DMS53 treated with DMSO at 0.1 percent for 48 hours (cell line): ENCODE measurements at regions not wholly inside any gene's neighbourhood (a gene's known extent, or its start where the extent isn't known, plus 50 kb on each side); places are given as distances from the start of the nearest gene placed in this dataset.
"Not testable (repeated sequence)": the region's sequence is repeated elsewhere in the genome, so short reads cannot be mapped to it uniquely, and the experiment has no call there.

Source experiments
- DNase-seq: peaks from one replicate; lab custom pipeline; 2025; ENCODE audit not compliant: unreplicated experiment; lab: John Stamatoyannopoulos, UW

DNA sequence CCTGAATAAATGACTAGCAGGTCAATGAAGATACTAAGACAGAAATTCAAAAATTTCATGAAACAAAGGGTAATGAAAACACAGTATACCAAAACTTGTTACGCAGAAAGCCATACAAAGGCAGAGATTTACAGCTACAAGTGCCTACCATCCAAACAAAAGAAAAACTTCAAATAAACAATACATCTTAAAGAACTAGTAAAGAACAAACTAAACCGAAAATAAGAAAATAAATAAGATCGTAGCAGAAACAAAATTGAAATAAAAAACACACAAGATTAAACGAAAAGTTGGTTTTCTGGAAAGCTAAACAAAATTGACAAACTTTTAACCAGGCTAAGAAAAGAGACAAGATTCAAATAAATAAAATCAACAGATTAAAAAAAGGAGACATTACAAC is 51.5 kb downstream of the VPREB1 start:
- DNase-seq = not testable (repeated sequence)

DNA sequence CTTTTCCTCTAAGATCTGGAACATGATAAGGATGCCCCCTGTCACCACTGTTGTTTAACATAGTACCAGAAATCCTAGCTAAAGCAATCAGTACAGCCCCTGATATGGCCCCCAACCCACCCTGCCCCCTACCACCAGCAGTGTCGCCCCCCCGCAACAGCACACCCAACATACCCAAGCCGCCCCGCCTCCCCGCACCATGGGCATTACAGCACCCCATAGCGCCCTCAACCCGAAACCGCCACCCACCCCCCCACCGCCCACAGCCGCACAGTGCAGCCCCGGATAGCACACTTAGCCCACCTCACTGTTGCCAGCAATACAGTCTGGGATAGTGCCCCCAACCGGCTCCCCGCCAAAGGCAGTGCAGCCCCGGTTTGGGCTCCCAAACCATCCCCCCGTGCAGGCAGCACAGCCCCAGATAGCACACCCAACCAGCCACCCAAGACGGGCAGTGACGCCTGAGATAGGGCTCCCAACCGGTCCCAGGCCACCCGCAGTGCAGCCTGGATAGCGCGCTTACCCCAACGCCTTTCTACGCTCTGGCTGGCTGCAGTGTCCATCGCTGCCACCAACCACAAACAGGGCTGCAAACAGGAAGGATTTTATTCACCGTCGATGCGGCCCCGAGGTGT is 52.7 kb downstream of the VPREB1 start:
- DNase-seq = not testable (repeated sequence)

DNA sequence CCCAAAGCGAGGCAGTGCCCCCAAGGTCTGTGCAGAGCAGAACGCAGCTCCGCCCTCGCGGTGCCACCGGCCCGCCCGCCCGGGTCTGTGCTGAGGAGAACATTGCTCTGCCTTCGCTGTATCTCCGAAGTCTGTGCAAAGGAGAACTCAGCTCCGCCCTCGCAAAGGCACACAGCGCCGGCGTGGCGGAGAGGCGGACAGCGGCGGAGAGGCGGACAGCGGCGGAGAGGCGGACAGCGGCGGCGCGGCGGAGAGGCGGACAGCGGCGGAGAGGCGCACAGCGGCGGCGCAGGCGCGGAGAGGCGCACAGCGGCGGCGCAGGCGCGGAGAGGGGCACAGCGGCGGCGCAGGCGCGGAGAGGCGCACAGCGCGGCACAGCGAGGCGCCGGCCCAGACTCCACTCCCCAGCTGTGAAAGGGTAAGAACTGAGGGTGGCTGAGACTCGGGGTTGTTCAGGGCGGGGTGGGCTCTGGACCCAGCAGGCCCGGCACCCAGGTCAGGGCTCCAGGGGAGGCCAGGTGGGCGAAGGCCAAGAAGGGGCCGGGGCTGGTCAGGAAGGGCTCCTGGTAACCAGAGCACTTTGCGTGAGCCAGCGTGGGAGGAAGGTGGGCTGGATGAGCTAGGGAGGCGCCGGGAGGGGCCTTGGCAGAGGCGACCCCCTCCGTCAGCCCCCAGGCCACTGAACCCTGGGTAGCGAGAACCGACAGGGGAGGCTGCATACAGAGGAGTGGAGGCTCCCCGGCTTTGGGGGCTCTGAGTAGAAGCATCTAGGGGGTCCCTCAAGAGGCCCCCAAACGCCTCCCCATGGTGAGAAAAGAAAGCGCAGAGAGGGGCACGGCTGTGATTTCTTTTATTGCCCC is 53.4 kb downstream of the VPREB1 start:
- not testable (repeated sequence) for DNase-seq

DNA sequence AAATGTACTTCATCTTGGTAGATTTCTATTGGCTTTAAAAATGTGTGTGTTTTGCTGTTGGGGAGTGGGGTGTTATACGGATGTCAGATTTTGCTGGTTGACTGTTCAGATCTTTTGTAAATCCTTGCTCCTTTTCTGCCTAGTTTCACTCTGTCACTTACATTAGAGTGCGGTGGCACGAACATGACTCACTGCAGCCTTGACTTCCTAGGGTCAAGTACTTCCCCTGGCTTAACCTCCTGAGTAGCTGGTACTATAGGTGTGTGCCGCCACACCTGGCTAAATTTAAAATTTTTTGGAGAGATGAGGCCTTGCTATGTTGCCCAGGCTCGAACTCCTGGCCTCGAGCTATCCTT is 54.0 kb downstream of the VPREB1 start:
- DNase-seq = not testable (repeated sequence)

DNA sequence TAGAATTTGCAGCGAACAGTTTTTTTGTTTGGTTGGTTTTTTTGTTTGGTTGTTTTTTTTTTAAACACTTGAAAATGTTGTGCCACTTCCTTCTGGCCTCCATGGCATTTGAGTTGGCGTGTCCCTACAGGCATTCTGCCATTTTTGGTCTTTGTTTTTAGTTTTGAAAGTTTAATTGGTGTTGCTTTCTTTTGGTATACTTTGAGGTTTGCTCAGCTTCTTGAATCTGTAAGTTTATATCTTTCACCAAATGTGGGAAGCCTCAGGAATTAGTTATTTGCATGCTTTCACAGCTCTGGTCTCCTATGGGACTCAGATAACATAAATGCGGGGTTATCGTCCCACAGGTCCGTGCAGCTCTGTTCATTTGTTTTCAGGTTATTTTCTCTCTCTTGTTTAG is 55.9 kb downstream of the VPREB1 start:
- DNase-seq = not testable (repeated sequence)

DNA sequence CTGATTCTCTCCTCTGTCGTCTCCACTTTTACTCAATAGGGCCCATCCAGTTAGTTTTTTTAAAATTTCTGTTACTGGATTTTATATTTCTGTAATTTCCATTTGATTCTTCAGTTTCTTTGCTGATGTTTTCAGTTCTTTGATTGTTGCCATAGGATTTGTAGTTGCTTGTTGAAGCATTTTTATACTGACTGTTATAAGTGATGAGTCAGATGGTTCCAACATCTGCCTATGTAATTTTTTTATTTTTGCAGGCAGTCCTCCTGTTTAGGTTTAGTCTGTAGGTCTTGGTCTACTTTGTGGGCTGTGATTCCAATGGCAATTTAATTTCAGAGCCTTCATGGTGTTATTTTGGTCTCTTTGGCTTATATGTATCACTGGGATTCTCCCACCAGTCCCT is 56.4 kb downstream of the VPREB1 start:
- not testable (repeated sequence) for DNase-seq

DNA sequence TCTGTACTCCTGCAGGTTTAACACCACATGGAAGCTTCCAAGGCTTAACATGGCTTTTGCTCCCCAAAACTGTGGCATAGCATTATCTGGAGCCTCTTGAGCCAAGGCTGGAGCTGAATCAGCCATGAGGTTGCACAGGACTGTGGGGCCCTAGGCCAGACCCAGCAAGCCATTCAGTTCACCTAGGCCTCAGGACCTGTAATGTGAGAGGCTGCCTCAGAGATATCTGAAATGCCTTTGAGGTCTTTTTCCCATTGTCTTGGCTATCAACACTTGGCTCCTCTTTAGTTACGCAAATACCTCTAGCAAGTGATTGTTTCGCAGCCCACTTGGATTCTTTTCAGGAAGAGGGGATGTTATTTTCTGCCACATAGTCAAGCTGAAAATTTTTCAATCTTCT is 72.0 kb downstream of the VPREB1 start:
- no peak for DNase-seq

DNA sequence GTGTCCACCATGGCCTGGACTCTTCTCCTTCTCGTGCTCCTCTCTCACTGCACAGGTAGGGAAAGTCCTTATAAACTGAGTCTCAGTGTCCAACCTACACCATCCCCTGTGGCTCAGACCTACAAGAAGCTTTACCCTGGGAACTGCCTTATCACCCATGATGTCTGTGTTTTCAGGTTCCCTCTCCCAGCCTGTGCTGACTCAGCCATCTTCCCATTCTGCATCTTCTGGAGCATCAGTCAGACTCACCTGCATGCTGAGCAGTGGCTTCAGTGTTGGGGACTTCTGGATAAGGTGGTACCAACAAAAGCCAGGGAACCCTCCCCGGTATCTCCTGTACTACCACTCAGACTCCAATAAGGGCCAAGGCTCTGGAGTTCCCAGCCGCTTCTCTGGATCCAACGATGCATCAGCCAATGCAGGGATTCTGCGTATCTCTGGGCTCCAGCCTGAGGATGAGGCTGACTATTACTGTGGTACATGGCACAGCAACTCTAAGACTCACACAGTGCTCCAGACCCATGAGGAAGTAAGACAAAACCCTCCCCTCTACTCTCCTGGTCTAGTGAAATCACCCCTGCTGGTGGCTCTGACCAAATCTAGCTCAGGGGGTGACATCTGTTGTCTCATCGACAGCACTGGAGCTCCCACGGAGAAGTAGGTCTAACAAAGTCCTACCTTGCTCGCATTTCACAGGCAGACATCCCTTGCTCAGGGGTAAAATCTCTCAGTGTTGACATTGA is 74.3 kb downstream of the VPREB1 start:
- no peak for DNase-seq

DNA sequence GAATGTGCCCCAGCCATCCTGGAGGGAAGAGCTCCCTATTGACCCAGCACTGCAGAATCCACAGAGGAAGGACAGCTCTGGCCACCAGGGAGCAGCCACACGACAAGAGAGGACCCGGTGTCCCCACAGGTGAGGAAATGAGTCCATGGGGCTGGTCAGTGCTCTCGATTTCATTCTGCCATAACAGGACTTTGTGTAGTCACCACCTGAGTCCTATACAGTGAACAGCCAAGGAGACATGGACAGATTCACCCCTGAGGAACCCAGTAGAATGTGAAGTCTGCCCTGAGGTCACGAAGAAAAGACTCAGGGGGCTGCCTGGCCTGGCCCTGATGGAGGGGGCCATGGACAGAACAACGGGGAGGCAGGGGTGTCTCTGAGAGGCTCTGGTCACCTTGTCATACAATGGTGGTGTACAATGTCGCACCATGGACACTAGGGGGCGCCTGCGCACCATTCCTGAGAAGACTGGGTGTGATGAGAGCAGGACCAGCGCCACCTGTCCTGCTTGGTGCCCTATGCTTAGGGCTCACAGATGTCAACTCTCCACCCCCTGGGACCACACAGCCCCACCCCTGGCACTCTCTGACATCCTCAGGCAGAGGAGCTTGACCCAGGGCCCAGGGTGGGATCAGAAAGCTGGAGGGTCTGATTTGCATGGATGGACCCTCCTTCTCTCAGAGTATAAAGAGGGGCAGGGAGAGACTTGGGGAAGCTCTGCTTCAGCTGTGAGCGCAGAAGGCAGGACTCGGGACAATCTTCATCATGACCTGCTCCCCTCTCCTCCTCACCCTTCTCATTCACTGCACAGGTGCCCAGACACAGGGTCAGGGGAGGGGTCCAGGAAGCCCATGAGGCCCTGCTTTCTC is 77.4 kb downstream of the VPREB1 start:
- DNase-seq = peak; percentile 13

DNA sequence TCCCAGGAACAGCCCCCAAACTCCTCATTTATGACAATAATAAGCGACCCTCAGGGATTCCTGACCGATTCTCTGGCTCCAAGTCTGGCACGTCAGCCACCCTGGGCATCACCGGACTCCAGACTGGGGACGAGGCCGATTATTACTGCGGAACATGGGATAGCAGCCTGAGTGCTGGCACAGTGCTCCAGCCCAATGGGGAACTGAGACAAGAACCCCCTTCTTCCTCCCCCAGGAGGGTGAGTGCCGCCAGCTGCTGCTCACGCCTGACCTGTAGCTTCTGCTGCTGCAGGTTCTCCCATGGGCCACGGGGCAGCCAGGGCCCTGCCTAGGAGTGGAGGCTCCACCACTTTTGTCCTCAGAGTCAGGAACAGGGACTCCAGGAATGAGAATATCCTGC is 78.2 kb downstream of the VPREB1 start:
- DNase-seq = no peak

DNA sequence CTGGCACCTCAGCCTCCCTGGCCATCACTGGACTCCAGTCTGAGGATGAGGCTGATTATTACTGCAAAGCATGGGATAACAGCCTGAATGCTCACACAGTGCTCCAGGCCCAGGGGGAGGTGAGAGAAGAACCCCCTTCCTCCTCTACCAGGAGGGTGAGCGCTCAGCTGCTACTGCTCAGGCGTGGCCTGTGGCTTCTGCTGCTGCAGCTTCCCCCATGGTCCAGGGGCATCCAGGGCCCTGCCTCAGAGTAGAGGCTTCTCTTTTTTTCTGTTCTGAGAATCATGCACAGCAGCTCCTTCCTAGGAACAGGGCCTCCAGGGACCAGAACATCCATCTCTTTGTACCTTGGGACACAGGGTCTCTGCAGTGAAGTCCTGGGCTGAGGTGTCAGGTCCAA is 83.1 kb downstream of the VPREB1 start:
- DNase-seq = no peak

DNA sequence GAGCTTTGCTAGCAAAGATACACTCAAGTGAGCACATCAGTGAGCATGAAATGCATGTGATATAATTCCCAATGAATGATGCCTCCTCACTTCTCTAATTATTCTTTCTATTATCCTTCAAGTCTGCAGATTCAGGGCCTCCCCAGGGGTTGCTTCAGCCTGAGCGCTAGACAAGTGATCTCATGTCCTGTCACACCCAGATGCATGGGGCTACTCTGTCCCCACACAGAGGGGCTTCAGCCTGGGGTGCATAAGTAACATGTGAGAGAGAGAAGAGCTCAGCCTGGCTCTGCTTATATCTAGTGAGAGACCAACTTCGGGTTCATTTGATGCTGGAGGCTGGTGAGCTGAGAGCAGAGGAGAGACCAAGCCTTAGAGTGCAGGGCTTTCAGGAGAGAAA is 85.2 kb downstream of the VPREB1 start:
- no peak for DNase-seq

DNA sequence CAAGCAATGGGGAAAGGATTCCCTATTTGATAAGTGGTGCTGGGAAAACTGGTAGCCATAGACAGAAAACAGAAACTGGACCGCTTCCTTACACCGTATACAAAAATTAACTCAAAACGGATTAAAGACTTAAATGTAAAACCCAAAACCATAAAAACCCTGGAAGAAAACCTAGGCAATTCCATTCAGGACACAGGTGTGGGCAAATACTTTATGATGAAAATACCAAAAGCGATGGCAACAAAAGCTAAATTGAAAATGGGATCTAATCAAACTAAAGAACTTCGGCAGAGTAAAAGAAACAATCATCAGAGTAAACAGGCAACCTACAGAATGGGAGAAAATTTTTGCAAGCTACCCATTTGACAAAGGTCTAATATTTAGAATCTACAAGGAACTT is 91.1 kb downstream of the VPREB1 start:
- DNase-seq = not testable (repeated sequence)

DNA sequence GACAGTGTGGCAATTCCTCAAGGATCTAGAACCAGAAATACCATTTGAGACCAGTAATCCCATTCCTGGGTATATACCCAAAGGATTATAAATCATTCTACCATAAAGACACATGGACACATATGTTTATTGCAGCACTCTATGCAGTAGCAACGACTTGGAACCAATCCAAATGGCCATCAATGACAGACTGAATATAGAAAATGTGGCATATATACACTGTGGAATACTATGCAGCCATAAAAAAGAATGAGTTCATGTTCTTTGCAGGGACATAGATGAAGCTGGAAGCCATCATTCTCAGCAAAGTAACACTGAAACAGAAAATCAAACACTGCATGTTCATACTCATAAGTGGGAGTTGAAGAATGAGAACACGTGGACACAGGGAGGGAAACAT is 91.7 kb downstream of the VPREB1 start:
- DNase-seq = not testable (repeated sequence)

DNA sequence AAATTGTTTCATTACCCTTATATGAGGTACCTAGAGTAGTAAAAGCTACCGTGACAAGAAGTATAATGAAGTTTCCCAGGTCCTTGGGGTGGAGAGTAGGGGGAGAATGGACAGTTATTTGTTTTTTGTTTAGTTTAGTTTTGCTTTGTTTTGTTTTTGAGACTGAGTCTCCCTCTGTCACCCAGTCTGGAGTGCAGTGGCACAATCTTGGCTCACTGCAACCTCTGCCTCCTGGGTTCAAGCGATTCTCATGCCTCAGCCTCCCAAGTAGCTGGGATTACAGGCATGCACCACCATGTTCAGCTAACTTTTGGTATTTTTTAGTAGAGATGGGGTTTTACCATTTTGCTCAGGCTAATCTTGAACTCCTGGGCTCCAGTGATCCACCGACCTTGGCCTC is 94.2 kb downstream of the VPREB1 start:
- DNase-seq = not testable (repeated sequence)

DNA sequence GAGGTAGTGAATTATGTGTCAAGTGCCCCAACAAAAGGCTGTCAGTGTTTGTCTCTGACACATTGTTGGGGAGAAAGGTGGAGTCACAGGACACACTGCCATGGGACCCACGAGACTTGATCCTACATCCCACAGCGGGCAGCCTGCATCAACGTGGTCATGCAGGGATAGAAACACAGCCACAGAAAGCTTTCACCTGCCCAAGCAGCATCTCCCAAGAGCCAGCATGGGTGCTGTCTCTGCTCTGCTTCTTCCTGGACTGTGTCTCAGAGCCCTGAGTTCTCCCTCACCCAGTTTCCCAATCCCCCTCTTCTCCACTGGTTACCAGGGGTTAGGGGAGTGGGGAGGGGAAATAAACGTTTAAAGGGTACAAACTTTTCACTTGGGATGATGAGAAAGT is 97.2 kb downstream of the VPREB1 start:
- DNase-seq = no peak

DNA sequence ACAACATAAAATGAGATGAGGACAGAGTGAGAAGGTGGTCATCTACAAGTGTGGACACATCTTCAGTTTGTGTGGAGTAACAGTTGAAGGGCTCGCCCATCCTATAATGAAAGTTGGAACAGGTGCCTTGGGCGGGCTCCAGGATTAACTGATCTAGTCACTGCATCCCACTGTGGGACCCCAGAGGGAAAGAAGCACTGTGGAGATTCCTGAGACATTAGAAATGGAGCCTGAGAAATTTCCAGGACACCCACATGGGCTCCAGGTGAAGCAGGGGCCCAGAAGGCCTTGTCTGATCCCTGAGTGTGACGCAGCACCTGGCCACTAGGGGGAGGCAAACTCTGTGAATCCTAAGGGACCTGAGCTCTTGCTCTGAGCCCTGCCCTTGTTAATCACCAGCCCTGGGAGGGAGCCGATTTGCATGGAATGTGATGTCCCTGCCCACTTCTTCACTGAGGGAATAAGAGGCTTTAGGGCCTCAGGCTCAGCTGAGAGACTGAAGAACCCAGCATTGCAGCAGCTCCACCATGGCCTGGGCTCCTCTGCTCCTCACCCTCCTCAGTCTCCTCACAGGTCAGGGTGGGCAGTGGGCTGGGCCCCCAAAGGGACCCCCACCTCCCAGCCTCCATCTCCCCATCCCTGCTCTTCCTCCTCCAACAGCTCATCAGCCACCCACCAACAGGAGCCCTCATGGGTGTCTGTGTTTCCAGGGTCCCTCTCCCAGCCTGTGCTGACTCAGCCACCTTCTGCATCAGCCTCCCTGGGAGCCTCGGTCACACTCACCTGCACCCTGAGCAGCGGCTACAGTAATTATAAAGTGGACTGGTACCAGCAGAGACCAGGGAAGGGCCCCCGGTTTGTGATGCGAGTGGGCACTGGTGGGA is 98.4 kb downstream of the VPREB1 start:
- DNase-seq = peak; percentile 52

DNA sequence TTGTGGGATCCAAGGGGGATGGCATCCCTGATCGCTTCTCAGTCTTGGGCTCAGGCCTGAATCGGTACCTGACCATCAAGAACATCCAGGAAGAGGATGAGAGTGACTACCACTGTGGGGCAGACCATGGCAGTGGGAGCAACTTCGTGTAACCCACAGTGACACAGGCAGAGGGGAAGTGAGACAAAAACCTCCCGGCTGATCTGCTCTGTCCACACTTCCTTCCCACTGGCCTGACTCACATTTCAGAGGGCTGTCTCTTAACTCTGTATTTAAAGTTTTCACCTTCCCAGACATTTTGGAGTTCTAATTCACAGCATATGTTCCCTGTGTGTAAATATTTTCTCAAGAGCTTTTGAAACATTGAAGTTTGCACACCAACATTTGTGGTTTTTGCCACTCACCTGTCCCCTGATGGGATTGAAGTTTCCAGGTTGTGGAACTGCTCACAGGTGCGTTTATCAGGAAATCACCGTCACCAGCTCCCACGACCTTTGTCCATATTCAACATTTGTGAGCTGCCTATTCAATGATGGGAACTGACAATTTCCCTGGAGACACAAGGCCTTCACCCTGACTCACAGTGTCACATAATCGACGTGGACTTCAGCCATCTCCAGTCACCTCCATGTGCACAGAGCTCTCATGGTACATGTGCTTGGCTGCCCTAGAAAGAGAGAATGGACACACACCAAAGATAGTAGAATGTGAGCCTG is 99.2 kb downstream of the VPREB1 start:
- no peak for DNase-seq

DNA sequence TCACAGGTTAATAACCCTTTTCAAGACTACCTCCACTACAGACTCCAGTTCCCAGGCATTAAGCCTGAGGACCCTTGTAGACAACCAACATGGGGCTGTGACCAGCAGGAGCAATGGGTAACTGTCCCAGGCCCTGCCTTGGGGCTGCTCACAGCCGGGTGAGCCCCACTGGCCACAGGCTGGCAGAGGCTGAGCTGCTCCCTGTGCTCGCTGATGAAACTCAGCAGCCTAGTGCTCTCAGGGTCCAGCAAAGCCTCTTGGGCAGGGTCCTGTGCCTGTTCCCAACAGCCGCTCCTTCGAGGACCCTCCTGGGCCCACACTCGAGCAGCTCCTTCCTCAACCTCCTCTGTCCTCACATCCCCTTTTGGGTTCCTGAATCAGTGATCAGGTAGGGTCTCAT is 99.8 kb downstream of the VPREB1 start:
- no peak for DNase-seq
